CD4-positive, alpha-beta T cell (primary cell): ENCODE measurements at regions not wholly inside any gene's neighbourhood (a gene's known extent, or its start where the extent isn't known, plus 50 kb on each side); places are given as distances from the start of the nearest gene placed in this dataset.

Experiments used
- ATAC-seq: fragments of 200-7000 bp; cut with Tn5 transposase; one replicate; pipeline ENCODE4 v1.10.0; 2022; ENCODE audit warnings: mild to moderate bottlenecking; ENCODE audit not compliant: poor library complexity
- CTCF ChIA-PET: fragments of 350-600 bp; sonication (Branson Sonifier 250); formaldehyde crosslinking; loops from one replicate; lab custom pipeline; 2021; ENCODE audit warnings: antibody characterized with exemption, inconsistent platforms; lab: Charles Lee
- POLR2A ChIA-PET: fragments of 350-600 bp; sonication (Branson Sonifier 250); formaldehyde crosslinking; loops from one replicate; lab custom pipeline; 2021; ENCODE audit warnings: antibody characterized with exemption, inconsistent platforms; lab: Charles Lee
- DNase-seq, 14 experiments: peaks; one replicate each; pipeline ENCODE4 v3.0.0-alpha.2; 2013 to 2020; ENCODE audit warnings: mixed read lengths in 2 of 14
- H3K27ac ChIP-seq, 2 donors: one replicate each; pipeline versions ENCODE4 v1.5.1 to v1.7.0; 2013; ENCODE audit warnings: low read length in 2 of 2, low read depth in 1 of 2, mild to moderate bottlenecking in 1 of 2
- H3K27me3 ChIP-seq, 2 experiments: 1 replicate in 1 of 2; 2 replicates in 1 of 2; pipeline versions ENCODE4 v1.6.1 to v1.7.0; 2013; ENCODE audit warnings: low read length in 2 of 2, control low read depth in 1 of 2, mild to moderate bottlenecking in 1 of 2, moderate library complexity in 1 of 2; ENCODE audit not compliant: insufficient read depth in 2 of 2, control insufficient read depth in 1 of 2
- H3K36me3 ChIP-seq: one replicate; pipeline ENCODE4 v1.6.1; 2013; ENCODE audit warnings: low read length, control low read depth; ENCODE audit not compliant: insufficient read depth
- H3K4me1 ChIP-seq: one replicate; pipeline ENCODE4 v1.6.1; 2013; ENCODE audit warnings: low read length, control low read depth; ENCODE audit not compliant: insufficient read depth
- H3K4me3 ChIP-seq: one replicate; pipeline ENCODE4 v1.5.1; 2013; ENCODE audit warnings: mild to moderate bottlenecking, low read length, moderate library complexity
- H3K9me3 ChIP-seq, 2 experiments: 1 replicate in 1 of 2; 2 replicates in 1 of 2; pipeline versions ENCODE4 v1.6.1 to v1.7.0; 2013; ENCODE audit warnings: low read length in 2 of 2, mild to moderate bottlenecking in 2 of 2, control low read depth in 1 of 2, moderate library complexity in 1 of 2; ENCODE audit not compliant: control insufficient read depth in 1 of 2, insufficient read depth in 1 of 2
- H3K27ac Mint-ChIP-seq: one replicate; pipeline ENCODE4 v1.8.0; 2020; ENCODE audit warnings: mixed read lengths
- H3K27me3 Mint-ChIP-seq: one replicate; pipeline ENCODE4 v1.8.0; 2021; ENCODE audit warnings: mixed read lengths
- H3K36me3 Mint-ChIP-seq: one replicate; pipeline ENCODE4 v1.8.0; 2021; ENCODE audit warnings: low read depth, mixed read lengths
- H3K4me1 Mint-ChIP-seq: one replicate; pipeline ENCODE4 v1.8.0; 2021; ENCODE audit warnings: low read depth, mixed read lengths
- H3K4me3 Mint-ChIP-seq: one replicate; pipeline ENCODE4 v1.8.0; 2020; ENCODE audit warnings: mild to moderate bottlenecking, mixed read lengths
- H3K9me3 Mint-ChIP-seq: one replicate; pipeline ENCODE4 v1.8.0; 2020; ENCODE audit warnings: mixed read lengths
- CTCF ChIP-seq: fragments of 200-600 bp; IDR thresholded peaks from one replicate; pipeline ENCODE4 v1.8.0; 2022; ENCODE audit warnings: antibody characterized with exemption, mild to moderate bottlenecking
- intact Hi-C, 2 experiments: fragments of 100-400 bp; cut with DNase I in 1 of 2; cut with micrococcal nuclease in 1 of 2; formaldehyde crosslinking; loops; one replicate each; pipeline versions ENCODE4 v1.15.1 to v1.9.0; 2023 to 2025; cut with DNase I, micrococcal nuclease

- Histone ChIP-seq H3K36me3 (no peaks in the 10 kb centered on the region), H3K27ac (no peak overlapping the region), H3K4me3 (no peak overlapping the region), H3K27me3 (no peaks in the 10 kb centered on the region), H3K9me3 (no peaks in the 10 kb centered on the region), H3K4me1 (no peaks in the 10 kb centered on the region)
- Mint-ChIP-seq H3K36me3 (no peaks in the 10 kb centered on the region), H3K27ac (no peak overlapping the region), H3K9me3 (no peaks in the 10 kb centered on the region), H3K4me1 (no peaks in the 10 kb centered on the region), H3K4me3 (no peak overlapping the region), H3K27me3 (no peaks in the 10 kb centered on the region)
- intact Hi-C loops: no loop called here
- DNase-seq (no peak), ATAC-seq (no peak)
- no peak for TF ChIP-seq CTCF
- ChIA-PET CTCF (no interaction called here), POLR2A (no interaction called here)
These were observed 130.7 kb upstream of the CTSO start for GRCh38 chr4:156084373-156084772.

GRCh38 chr4:156073976-156074375 lies 120.3 kb upstream of the CTSO start:
- CTCF ChIA-PET: no interaction called here

DNA sequence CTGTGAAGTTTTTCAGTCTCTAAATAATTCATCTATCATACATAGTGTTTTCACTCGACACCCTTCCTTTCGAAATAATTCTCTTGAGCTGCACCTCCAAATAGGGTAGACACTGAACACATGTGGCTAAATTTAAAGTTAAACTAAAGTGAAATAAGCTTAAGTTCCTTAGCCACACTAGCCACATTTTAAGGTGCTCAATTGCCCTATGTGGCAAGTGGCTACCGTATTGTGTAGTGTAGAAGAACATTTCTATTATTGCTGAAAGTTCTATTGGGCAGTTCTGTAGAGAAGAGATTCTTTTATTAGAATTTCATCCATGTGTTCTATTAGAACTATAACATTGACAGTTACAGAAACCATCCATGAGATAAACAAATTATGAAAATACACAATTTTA lies 107.0 kb upstream of the CTSO start:
- H3K4me1 Mint-ChIP-seq: no peaks in the 10 kb centered on the region
- no peak overlapping the region for H3K4me3 Mint-ChIP-seq
- H3K27me3 Mint-ChIP-seq: no peaks in the 10 kb centered on the region
- ATAC-seq: no peak
- no peaks in the 10 kb centered on the region for H3K36me3 Mint-ChIP-seq
- Histone ChIP-seq H3K4me1 (no peaks in the 10 kb centered on the region), H3K36me3 (no peaks in the 10 kb centered on the region), H3K27me3 (no peaks in the 10 kb centered on the region), H3K27ac (no peak overlapping the region), H3K9me3 (no peaks in the 10 kb centered on the region), H3K4me3 (no peak overlapping the region)
- H3K27ac Mint-ChIP-seq: no peak overlapping the region
- ChIA-PET CTCF (no interaction called here), POLR2A (no interaction called here)
- no peak for DNase-seq
- TF ChIP-seq CTCF: no peak
- H3K9me3 Mint-ChIP-seq: no peaks in the 10 kb centered on the region
- intact Hi-C loops: no loop called here

More at GRCh38 chr4:156073976-156074375, 120.3 kb upstream of the CTSO start:
- Histone ChIP-seq H3K4me1 (no peaks in the 10 kb centered on the region), H3K36me3 (no peaks in the 10 kb centered on the region), H3K4me3 (no peak overlapping the region), H3K9me3 (peaks cover 0 to 7% of the 10 kb centered on the region in 2 experiments), H3K27me3 (no peaks in the 10 kb centered on the region), H3K27ac (no peak overlapping the region)
- peaks cover 2% of the 10 kb centered on the region for H3K9me3 Mint-ChIP-seq
- H3K4me3 Mint-ChIP-seq: no peak overlapping the region
- no peaks in the 10 kb centered on the region for H3K36me3 Mint-ChIP-seq
- no peaks in the 10 kb centered on the region for H3K4me1 Mint-ChIP-seq
- DNase-seq (no peak), ATAC-seq (no peak)
- POLR2A ChIA-PET: no interaction called here
- intact Hi-C loops: no loop called here
- no peaks in the 10 kb centered on the region for H3K27me3 Mint-ChIP-seq
- no peak for TF ChIP-seq CTCF
- no peak overlapping the region for H3K27ac Mint-ChIP-seq
